ENCODE measurements at regions not wholly inside any gene's neighbourhood (a gene's known extent, or its start where the extent isn't known, plus 50 kb on each side); places are given as distances from the start of the nearest gene placed in this dataset.

DNA sequence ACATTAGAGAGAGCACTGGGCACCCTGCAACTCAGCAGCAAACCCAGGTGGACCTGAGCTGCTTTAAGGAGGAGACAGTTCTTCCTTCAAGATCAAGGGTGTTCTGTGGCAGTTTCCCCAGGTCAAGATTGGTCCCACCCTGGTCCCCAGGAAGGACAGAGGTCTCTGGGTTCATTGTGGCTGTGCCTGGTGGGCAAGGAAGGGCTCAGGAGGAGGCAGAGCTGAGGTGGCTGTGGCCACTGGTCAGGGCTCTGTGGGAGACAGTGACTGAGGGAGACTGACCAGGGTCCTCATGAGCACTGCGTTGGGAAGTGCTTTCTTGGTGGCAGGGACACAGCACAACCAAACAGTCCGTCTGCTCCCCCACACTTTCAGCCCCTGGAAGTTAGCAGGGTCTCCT is 141.3 kb downstream of the FCRL5 start:
- 64 to 84% (median 75%) methylated on average over 2 of the region's 2 CpGs for WGBS, 3 donors
- DNase-seq: no peak
- no peak overlapping the region for H3K4me3 ChIP-seq
- no peaks in the 10 kb centered on the region for H3K4me1 ChIP-seq (ENCODE audit: insufficient read depth)
- intact Hi-C loops (cut with DNase I): no loop called here
- H3K27me3 ChIP-seq: no peaks in the 10 kb centered on the region
- TF ChIP-seq POLR2A (IDR thresholded peaks at IDR 0.05) (no peak), EP300 (IDR thresholded peaks at IDR 0.05) (no peak)
- TF ChIP-seq, protein P1, sequence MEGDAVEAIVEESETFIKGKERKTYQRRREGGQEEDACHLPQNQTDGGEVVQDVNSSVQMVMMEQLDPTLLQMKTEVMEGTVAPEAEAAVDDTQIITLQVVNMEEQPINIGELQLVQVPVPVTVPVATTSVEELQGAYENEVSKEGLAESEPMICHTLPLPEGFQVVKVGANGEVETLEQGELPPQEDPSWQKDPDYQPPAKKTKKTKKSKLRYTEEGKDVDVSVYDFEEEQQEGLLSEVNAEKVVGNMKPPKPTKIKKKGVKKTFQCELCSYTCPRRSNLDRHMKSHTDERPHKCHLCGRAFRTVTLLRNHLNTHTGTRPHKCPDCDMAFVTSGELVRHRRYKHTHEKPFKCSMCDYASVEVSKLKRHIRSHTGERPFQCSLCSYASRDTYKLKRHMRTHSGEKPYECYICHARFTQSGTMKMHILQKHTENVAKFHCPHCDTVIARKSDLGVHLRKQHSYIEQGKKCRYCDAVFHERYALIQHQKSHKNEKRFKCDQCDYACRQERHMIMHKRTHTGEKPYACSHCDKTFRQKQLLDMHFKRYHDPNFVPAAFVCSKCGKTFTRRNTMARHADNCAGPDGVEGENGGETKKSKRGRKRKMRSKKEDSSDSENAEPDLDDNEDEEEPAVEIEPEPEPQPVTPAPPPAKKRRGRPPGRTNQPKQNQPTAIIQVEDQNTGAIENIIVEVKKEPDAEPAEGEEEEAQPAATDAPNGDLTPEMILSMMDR (IDR thresholded peaks at IDR 0.05): no peak
- no peak overlapping the region for H3K27ac ChIP-seq
- H3K9me3 ChIP-seq: no peaks in the 10 kb centered on the region
- no peaks in the 10 kb centered on the region for H3K36me3 ChIP-seq

DNA sequence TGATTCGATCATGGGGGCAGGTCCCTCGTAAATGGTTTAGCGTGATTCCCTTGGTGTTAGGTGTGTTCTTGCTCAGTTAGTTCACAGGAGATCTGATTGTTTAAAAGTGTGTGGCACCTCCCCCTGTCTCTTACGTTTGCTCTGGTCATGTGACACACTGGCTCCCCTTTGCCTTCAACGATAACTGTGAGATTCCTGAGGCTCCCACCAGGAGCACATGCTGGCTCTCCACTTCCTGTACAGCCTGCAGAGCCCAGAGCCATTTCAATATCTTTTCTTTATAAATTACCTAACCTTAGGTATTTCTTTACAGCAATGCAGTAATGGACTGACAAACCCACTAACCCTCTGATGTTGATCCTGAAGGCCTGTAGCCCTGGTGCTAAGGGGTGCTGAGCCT is 141.9 kb downstream of the FCRL5 start:
- no peaks in the 10 kb centered on the region for H3K4me1 ChIP-seq (ENCODE audit: insufficient read depth)
- H3K36me3 ChIP-seq: no peaks in the 10 kb centered on the region
- no peaks in the 10 kb centered on the region for H3K27me3 ChIP-seq
- H3K4me3 ChIP-seq: no peak overlapping the region
- DNase-seq: no peak
- TF ChIP-seq POLR2A (IDR thresholded peaks at IDR 0.05): no peak
- TF ChIP-seq, protein P1 (IDR thresholded peaks at IDR 0.05): no peak
- TF ChIP-seq EP300 (IDR thresholded peaks at IDR 0.05): no peak
- no peaks in the 10 kb centered on the region for H3K9me3 ChIP-seq
- intact Hi-C loops (cut with DNase I): no loop called here
- H3K27ac ChIP-seq: no peak overlapping the region
- 67 to 77% (median 70%) methylated on average over 5 of the region's 5 CpGs for WGBS, 3 donors

DNA sequence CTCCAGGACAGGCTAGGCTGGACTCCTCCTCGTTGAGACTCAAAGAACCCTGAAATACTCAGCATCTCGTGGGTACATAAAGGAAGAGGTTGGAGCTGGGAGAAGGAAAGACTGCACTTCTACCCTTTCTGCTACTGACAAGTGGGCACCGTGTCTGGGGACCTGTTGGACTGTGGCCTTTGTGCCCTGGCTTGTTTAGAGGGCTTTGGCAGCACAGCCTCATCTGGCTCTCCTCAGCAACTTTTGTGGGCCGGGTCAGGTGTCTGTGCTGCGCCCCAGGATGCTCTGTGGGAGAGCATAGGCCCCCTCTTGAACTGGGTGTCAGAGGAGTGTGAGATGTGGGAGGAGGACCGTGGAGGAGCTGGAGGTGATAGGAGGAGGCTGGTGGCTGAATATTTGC is 142.4 kb downstream of the FCRL5 start:
- no peak for DNase-seq
- Histone ChIP-seq H3K4me1 (ENCODE audit: insufficient read depth) (no peaks in the 10 kb centered on the region), H3K27ac (no peak overlapping the region), H3K27me3 (no peaks in the 10 kb centered on the region), H3K36me3 (no peaks in the 10 kb centered on the region), H3K9me3 (no peaks in the 10 kb centered on the region), H3K4me3 (no peak overlapping the region)
- 66 to 78% (median 69%) methylated on average over 6 of the region's 6 CpGs for WGBS, 3 donors
- intact Hi-C loops (cut with DNase I): no loop called here
- TF ChIP-seq, protein P1 (IDR thresholded peaks at IDR 0.05): no peak
- TF ChIP-seq EP300 (IDR thresholded peaks at IDR 0.05) (no peak), POLR2A (IDR thresholded peaks at IDR 0.05) (no peak)

DNA sequence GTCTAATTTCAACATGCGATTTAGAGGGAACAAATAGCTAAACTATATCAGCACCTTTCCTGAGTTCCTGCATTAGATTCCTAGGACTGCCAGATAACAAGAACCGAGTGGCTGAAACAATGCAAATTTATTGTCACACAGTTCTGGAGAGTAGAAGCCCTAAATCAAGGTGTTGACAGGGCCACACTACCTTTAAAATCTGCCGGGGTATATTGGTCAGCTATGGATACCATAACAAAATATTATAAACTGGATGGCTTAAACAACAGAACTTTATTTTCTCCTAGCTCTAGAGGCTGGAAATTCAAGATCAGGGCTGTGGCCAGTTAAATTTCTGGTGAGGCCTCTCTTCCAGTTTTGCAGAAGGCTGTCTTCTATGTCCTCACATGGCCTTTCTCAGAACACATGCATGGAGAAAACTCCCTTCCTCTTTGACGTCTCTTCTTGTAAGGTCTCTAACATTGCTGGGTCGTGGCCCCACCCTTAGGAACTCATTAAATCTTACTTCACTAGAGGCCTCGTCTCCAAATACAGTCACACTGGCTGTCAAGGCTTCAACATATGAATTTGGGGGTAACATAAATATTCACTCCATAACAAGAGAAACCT is 144.3 kb downstream of the FCRL5 start:
- no peaks in the 10 kb centered on the region for H3K36me3 ChIP-seq
- TF ChIP-seq, protein P1 (IDR thresholded peaks at IDR 0.05): no peak
- TF ChIP-seq POLR2A (IDR thresholded peaks at IDR 0.05) (no peak), EP300 (IDR thresholded peaks at IDR 0.05) (no peak)
- H3K27ac ChIP-seq: no peak overlapping the region
- no peak overlapping the region for H3K4me3 ChIP-seq
- DNase-seq: no peak
- WGBS, 3 donors: 48 to 51% (median 48%) methylated on average over 6 of the region's 6 CpGs
- H3K4me1 ChIP-seq (ENCODE audit: insufficient read depth): no peaks in the 10 kb centered on the region
- no peaks in the 10 kb centered on the region for H3K27me3 ChIP-seq
- intact Hi-C loops (cut with DNase I): no loop called here
- no peaks in the 10 kb centered on the region for H3K9me3 ChIP-seq
